Endothelial cell of umbilical vein (primary cell): ENCODE measurements at regions not wholly inside any gene's neighbourhood (a gene's known extent, or its start where the extent isn't known, plus 50 kb on each side); places are given as distances from the start of the nearest gene placed in this dataset.

Experiments used
- BruUV-seq: library from RNA; stranded (reverse); fragments of 400-500 nt; replicated peaks from 2 replicates; lab custom pipeline; 2021; lab: Mats Ljungman, UMichigan
- CTCF ChIA-PET: fragments of 300-600, 350-600 bp; sonication (Branson Sonifier 250); formaldehyde crosslinking; loops from one replicate; lab custom pipeline; 2021; ENCODE audit warnings: antibody characterized with exemption, inconsistent platforms; lab: Charles Lee
- POLR2A ChIA-PET: fragments of 300-600, 350-600 bp; sonication (Branson Sonifier 250); formaldehyde crosslinking; loops from one replicate; lab custom pipeline; 2021; ENCODE audit warnings: antibody characterized with exemption, inconsistent platforms; lab: Charles Lee
- DNase-seq: peaks from one replicate; pipeline ENCODE4 v3.0.0-alpha.2; 2011; ENCODE audit warnings: low read depth, low spot score
- FAIRE-seq: peaks from 2 replicates; lab custom pipeline; 2011; peaks lifted over from hg19 to GRCh38; lab: Jason Lieb, UNC
- H2AFZ ChIP-seq: 2 replicates; pipeline ENCODE4 v1.6.0; 2012; ENCODE audit warnings: low read depth, low read length, control low read depth, inconsistent platforms
- H3K27ac ChIP-seq: 2 replicates; pipeline ENCODE4 v1.5.1; 2011; ENCODE audit warnings: low read depth, mild to moderate bottlenecking, control low read depth, low read length, moderate library complexity; ENCODE audit not compliant: insufficient read depth
- H3K27me3 ChIP-seq, 2 experiments: 2 replicates each; pipeline versions ENCODE4 v1.6.0 to v1.6.1; 2011; ENCODE audit warnings: low read length in 2 of 2, mixed read lengths in 1 of 2; ENCODE audit not compliant: control insufficient read depth in 2 of 2, insufficient read depth in 2 of 2
- H3K36me3 ChIP-seq, 2 experiments: 2 replicates in 1 of 2; 3 replicates in 1 of 2; pipeline ENCODE4 v1.5.1; 2011; ENCODE audit warnings: low read length in 2 of 2, mild to moderate bottlenecking in 1 of 2, moderate library complexity in 1 of 2; ENCODE audit not compliant: control insufficient read depth in 2 of 2, insufficient read depth in 2 of 2; ENCODE audit errors: extremely low read depth in 1 of 2
- H3K4me1 ChIP-seq: 3 replicates; pipeline ENCODE4 v1.5.1; 2011; ENCODE audit warnings: mild to moderate bottlenecking, low read length; ENCODE audit not compliant: control insufficient read depth, insufficient read depth; ENCODE audit errors: extremely low read depth
- H3K4me2 ChIP-seq: 2 replicates; pipeline ENCODE4 v1.6.1; 2011; ENCODE audit warnings: low read length, control low read depth, mixed read lengths; ENCODE audit not compliant: insufficient read depth
- H3K4me3 ChIP-seq, 3 experiments: fragments of 200-600 bp in 1 of 3; sonication (generic), shearing (Covaris generic) in 1 of 3; replicated peaks in 1 of 3; 2 replicates each; pipeline ENCODE4 v1.5.1; 2011 to 2016; ENCODE audit warnings: control low read depth in 3 of 3, low read length in 3 of 3, mild to moderate bottlenecking in 2 of 3, inconsistent platforms in 1 of 3, low read depth in 1 of 3, moderate library complexity in 1 of 3; ENCODE audit not compliant: insufficient read depth in 1 of 3
- H3K79me2 ChIP-seq: 2 replicates; pipeline ENCODE4 v1.6.0; 2012; ENCODE audit warnings: low read length, inconsistent platforms; ENCODE audit not compliant: control insufficient read depth, insufficient read depth
- H3K9ac ChIP-seq: replicated peaks from 2 replicates; pipeline ENCODE3; 2011; ENCODE audit warnings: low read length, control low read depth; ENCODE audit not compliant: insufficient read depth; ENCODE audit errors: extremely low read depth
- H3K9me1 ChIP-seq: replicated peaks from 3 replicates; pipeline ENCODE4 v1.6.0; 2011; ENCODE audit warnings: mild to moderate bottlenecking, low read length; ENCODE audit not compliant: control insufficient read depth, insufficient read depth; ENCODE audit errors: extremely low read depth
- H3K9me3 ChIP-seq: replicated peaks from 2 replicates; pipeline ENCODE4 v1.5.1; 2012; ENCODE audit warnings: low read length, inconsistent platforms; ENCODE audit not compliant: control insufficient read depth, insufficient read depth
- H4K20me1 ChIP-seq: replicated peaks from 2 replicates; pipeline ENCODE3; 2011; ENCODE audit warnings: mild to moderate bottlenecking, low read length; ENCODE audit not compliant: control insufficient read depth, insufficient read depth; ENCODE audit errors: extremely low read depth
- EZH2 ChIP-seq: IDR thresholded peaks from 2 replicates; pipeline ENCODE4 v1.6.1; 2012; ENCODE audit warnings: borderline replicate concordance, low read depth, mild to moderate bottlenecking, moderate library complexity, low read length, inconsistent platforms; ENCODE audit not compliant: severe bottlenecking
- FOS ChIP-seq: IDR thresholded peaks from 2 replicates; pipeline ENCODE4 v1.6.1; 2011; ENCODE audit warnings: mild to moderate bottlenecking, low read length, moderate library complexity, borderline replicate concordance; ENCODE audit not compliant: insufficient read depth
- GATA2 ChIP-seq: IDR thresholded peaks from 2 replicates; pipeline ENCODE4 v1.7.0; 2011; ENCODE audit warnings: low read depth, mild to moderate bottlenecking, moderate library complexity, mixed read lengths, low read length; ENCODE audit not compliant: insufficient read length, insufficient read depth
- JUN ChIP-seq: IDR thresholded peaks from 2 replicates; pipeline ENCODE4 v1.6.1; 2011; ENCODE audit warnings: borderline replicate concordance, low read depth; ENCODE audit not compliant: insufficient read length, insufficient read depth
- MYC ChIP-seq: IDR thresholded peaks from one replicate; pipeline ENCODE4 v1.6.1; 2011; ENCODE audit warnings: mild to moderate bottlenecking, low read depth, low read length
- POLR2A ChIP-seq: IDR thresholded peaks from 2 replicates; pipeline ENCODE4 v1.6.1; 2012; ENCODE audit warnings: low read depth, mild to moderate bottlenecking, control low read depth, low read length
- POLR2AphosphoS5 ChIP-seq: IDR thresholded peaks from 2 replicates; pipeline ENCODE4 v1.6.1; 2012; ENCODE audit warnings: low read depth, mild to moderate bottlenecking, control low read depth, low read length, moderate library complexity; ENCODE audit not compliant: insufficient read depth
- dilution Hi-C: fragments of 300-500 bp; cut with MboI; formaldehyde crosslinking; loops from one replicate; pipeline ENCODE4 v1.15.0; 2019; ENCODE audit warnings: low sequenced_read_pairs; ENCODE audit not compliant: extremely low pct_ligation_motif_present
- intact Hi-C: fragments of 100-400 bp; cut with micrococcal nuclease; formaldehyde crosslinking; loops from one replicate; pipeline ENCODE4 v1.10.0; 2022
- TF ChIP-seq, protein P1 (sequence below), 2 donors: IDR thresholded peaks; 1 replicate in 1 of 2; 2 replicates in 1 of 2; pipeline ENCODE4 v1.5.1; 2011; ENCODE audit warnings: low read length in 2 of 2, mild to moderate bottlenecking in 2 of 2, moderate library complexity in 2 of 2, control low read depth in 1 of 2, inconsistent platforms in 1 of 2, low read depth in 1 of 2; ENCODE audit not compliant: insufficient read depth in 1 of 2; ENCODE audit errors: extremely low read depth in 1 of 2
- TF ChIP-seq, protein P2 (sequence below): IDR thresholded peaks from 2 replicates; pipeline ENCODE4 v1.6.1; 2011; ENCODE audit not compliant: insufficient read depth, insufficient read length

- no peak overlapping the region for H3K4me3 ChIP-seq
- BruUV-seq = no TSS peak
- no peaks in the 10 kb centered on the region for H4K20me1 ChIP-seq
- TF ChIP-seq, protein P1, sequence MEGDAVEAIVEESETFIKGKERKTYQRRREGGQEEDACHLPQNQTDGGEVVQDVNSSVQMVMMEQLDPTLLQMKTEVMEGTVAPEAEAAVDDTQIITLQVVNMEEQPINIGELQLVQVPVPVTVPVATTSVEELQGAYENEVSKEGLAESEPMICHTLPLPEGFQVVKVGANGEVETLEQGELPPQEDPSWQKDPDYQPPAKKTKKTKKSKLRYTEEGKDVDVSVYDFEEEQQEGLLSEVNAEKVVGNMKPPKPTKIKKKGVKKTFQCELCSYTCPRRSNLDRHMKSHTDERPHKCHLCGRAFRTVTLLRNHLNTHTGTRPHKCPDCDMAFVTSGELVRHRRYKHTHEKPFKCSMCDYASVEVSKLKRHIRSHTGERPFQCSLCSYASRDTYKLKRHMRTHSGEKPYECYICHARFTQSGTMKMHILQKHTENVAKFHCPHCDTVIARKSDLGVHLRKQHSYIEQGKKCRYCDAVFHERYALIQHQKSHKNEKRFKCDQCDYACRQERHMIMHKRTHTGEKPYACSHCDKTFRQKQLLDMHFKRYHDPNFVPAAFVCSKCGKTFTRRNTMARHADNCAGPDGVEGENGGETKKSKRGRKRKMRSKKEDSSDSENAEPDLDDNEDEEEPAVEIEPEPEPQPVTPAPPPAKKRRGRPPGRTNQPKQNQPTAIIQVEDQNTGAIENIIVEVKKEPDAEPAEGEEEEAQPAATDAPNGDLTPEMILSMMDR (IDR thresholded peaks at IDR 0.05; ENCODE audit: extremely low read depth in 1 of 2, insufficient read depth in 1 of 2, low read depth in 1 of 2, low read length in 2 of 2) = no peak
- TF ChIP-seq GATA2 = no peak
- no peak for TF ChIP-seq FOS
- TF ChIP-seq, protein P2, sequence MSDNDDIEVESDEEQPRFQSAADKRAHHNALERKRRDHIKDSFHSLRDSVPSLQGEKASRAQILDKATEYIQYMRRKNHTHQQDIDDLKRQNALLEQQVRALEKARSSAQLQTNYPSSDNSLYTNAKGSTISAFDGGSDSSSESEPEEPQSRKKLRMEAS = no peak
- no peak for TF ChIP-seq POLR2A
- TF ChIP-seq POLR2AphosphoS5 = no peak
- TF ChIP-seq JUN = no peak
- TF ChIP-seq MYC = no peak
- TF ChIP-seq EZH2 = no peak
- no peak for FAIRE-seq
- no peaks in the 10 kb centered on the region for H3K27me3 ChIP-seq
- CTCF ChIA-PET = interaction anchor here (0.7 kb wide), 1 partner anchor 15 kb away, joined by 3 read pairs; no protein-coding TSS in a partner anchor
- no peaks in the 10 kb centered on the region for H3K9me1 ChIP-seq
- no peak overlapping the region for H3K27ac ChIP-seq
- no peaks in the 10 kb centered on the region for H3K36me3 ChIP-seq
- intact Hi-C loops (no loop called here), dilution Hi-C loops (no loop called here)
- no peak overlapping the region for H3K4me2 ChIP-seq
- H3K4me1 ChIP-seq = peaks cover 10% of the 10 kb centered on the region
- no peaks in the 10 kb centered on the region for H3K9me3 ChIP-seq
- POLR2A ChIA-PET = no interaction called here
- H3K79me2 ChIP-seq = no peaks in the 10 kb centered on the region
- DNase-seq = no peak
- no peak overlapping the region for H2AFZ ChIP-seq
- no peak overlapping the region for H3K9ac ChIP-seq
Observed at GRCh38 chr10:78365694-78366093, 332.0 kb downstream of the RPS24 start.
